GM19035 (cell line): ENCODE measurements at regions not wholly inside any gene's neighbourhood (a gene's known extent, or its start where the extent isn't known, plus 50 kb on each side); places are given as distances from the start of the nearest gene placed in this dataset.

Source experiments
- ATAC-seq: cut with Tn5 transposase; IDR thresholded peaks from one replicate; pipeline ENCODE4 v1.9.1; 2021; ENCODE audit not compliant: unreplicated experiment

GRCh38 chr6:12221856-12222255 lies 68.3 kb upstream of the EDN1 start:
- no peak for ATAC-seq

GRCh38 chr6:12222405-12223366 lies 67.5 kb upstream of the EDN1 start:
- no peak for ATAC-seq

- ATAC-seq = no peak
Observed at GRCh38 chr6:12223383-12223782, 66.8 kb upstream of the EDN1 start.

GRCh38 chr6:12224251-12224650 lies 65.9 kb upstream of the EDN1 start:
- ATAC-seq = no peak

- no peak for ATAC-seq
Observed at GRCh38 chr6:12228447-12229146, 61.6 kb upstream of the EDN1 start.

GRCh38 chr6:12229332-12229731 lies 60.8 kb upstream of the EDN1 start:
- ATAC-seq = no peak

- ATAC-seq = no peak
Observed at GRCh38 chr6:12230523-12230922, 59.6 kb upstream of the EDN1 start.

GRCh38 chr6:12232339-12232738 lies 57.8 kb upstream of the EDN1 start:
- ATAC-seq = peak; percentile 64

- ATAC-seq = no peak
Observed at GRCh38 chr6:12232821-12233220, 57.3 kb upstream of the EDN1 start.

GRCh38 chr6:12233693-12234571 lies 56.2 kb upstream of the EDN1 start:
- ATAC-seq = peak; percentile 50

- ATAC-seq = no peak
Observed at GRCh38 chr6:12235341-12235740, 54.8 kb upstream of the EDN1 start.

GRCh38 chr6:12238219-12238618 lies 51.9 kb upstream of the EDN1 start:
- no peak for ATAC-seq
